H1 (cell line): ENCODE measurements at regions not wholly inside any gene's neighbourhood (a gene's known extent, or its start where the extent isn't known, plus 50 kb on each side); places are given as distances from the start of the nearest gene placed in this dataset.

ENCODE experiments used
- CTCF ChIA-PET: fragments of 300-600 bp; sonication (Branson Sonifier 250); formaldehyde crosslinking; loops from one replicate; lab custom pipeline; 2021; ENCODE audit not compliant: partially characterized antibody; lab: Charles Lee
- POLR2A ChIA-PET: fragments of 300-600 bp; sonication (Branson Sonifier 250); formaldehyde crosslinking; loops from one replicate; lab custom pipeline; 2021; ENCODE audit warnings: inconsistent platforms; ENCODE audit not compliant: partially characterized antibody; lab: Charles Lee
- DNase-seq, 2 experiments: peaks; one replicate each; pipeline versions ENCODE4 v3.0.0 to v3.0.0-alpha.2; 2010 to 2022; ENCODE audit warnings: low spot score in 2 of 2, low read depth in 1 of 2, mixed read lengths in 1 of 2
- FAIRE-seq: peaks from 2 replicates; lab custom pipeline; 2011; peaks lifted over from hg19 to GRCh38; lab: Jason Lieb, UNC
- H2AFZ ChIP-seq: 2 replicates; pipeline ENCODE4 v1.8.1; 2012; ENCODE audit warnings: low read length, inconsistent platforms
- H2AK5ac ChIP-seq: 2 replicates; pipeline ENCODE4 v1.6.1; 2013; ENCODE audit warnings: low read depth, low read length
- H2BK120ac ChIP-seq: replicated peaks from 2 replicates; pipeline ENCODE3; 2013; ENCODE audit warnings: low read depth, low read length, inconsistent platforms
- H2BK12ac ChIP-seq: 2 replicates; pipeline ENCODE4 v1.6.1; 2013; ENCODE audit warnings: low read depth, low read length
- H2BK15ac ChIP-seq: 2 replicates; pipeline ENCODE4 v1.6.1; 2013; ENCODE audit warnings: low read length
- H2BK20ac ChIP-seq: 2 replicates; pipeline ENCODE4 v1.6.1; 2013; ENCODE audit warnings: low read length
- H2BK5ac ChIP-seq: 2 replicates; pipeline ENCODE4 v1.6.1; 2013; ENCODE audit warnings: low read depth, low read length
- H3K14ac ChIP-seq: 2 replicates; pipeline ENCODE4 v1.6.1; 2013; ENCODE audit warnings: inconsistent platforms; ENCODE audit not compliant: insufficient read length
- H3K18ac ChIP-seq: 2 replicates; pipeline ENCODE4 v1.6.1; 2013; ENCODE audit warnings: low read length; ENCODE audit errors: extremely low read depth
- H3K23ac ChIP-seq: 2 replicates; pipeline ENCODE4 v1.6.1; 2013; ENCODE audit warnings: inconsistent platforms; ENCODE audit not compliant: insufficient read length
- H3K23me2 ChIP-seq: 2 replicates; pipeline ENCODE4 v1.6.1; 2013; ENCODE audit warnings: low read depth, low read length
- H3K27ac ChIP-seq: 2 replicates; pipeline ENCODE4 v1.6.1; 2011; ENCODE audit warnings: low read depth, low read length, inconsistent platforms
- H3K27me3 ChIP-seq, 4 experiments: replicated peaks in 1 of 4; 1 replicate in 1 of 4; 2 replicates in 3 of 4; pipeline versions ENCODE4 v1.6.1 to v1.8.1; 2011 to 2013; ENCODE audit warnings: low read length in 3 of 4, mild to moderate bottlenecking in 3 of 4, inconsistent platforms in 2 of 4, mixed read lengths in 2 of 4, moderate library complexity in 1 of 4; ENCODE audit not compliant: control insufficient read depth in 3 of 4, insufficient read depth in 3 of 4; ENCODE audit errors: extremely low read depth in 1 of 4
- H3K36me3 ChIP-seq, 4 experiments: 2 replicates each; pipeline versions ENCODE4 v1.6.1 to v1.8.1; 2011 to 2013; ENCODE audit warnings: mild to moderate bottlenecking in 4 of 4, low read length in 3 of 4, moderate library complexity in 2 of 4, control low read depth in 1 of 4, inconsistent platforms in 1 of 4; ENCODE audit not compliant: insufficient read depth in 4 of 4, control insufficient read depth in 2 of 4
- H3K4ac ChIP-seq: replicated peaks from 2 replicates; pipeline ENCODE3; 2013; ENCODE audit warnings: low read length, low read depth, mixed read lengths, inconsistent platforms; ENCODE audit not compliant: insufficient read length
- H3K4me1 ChIP-seq, 4 experiments: replicated peaks in 1 of 4; 1 replicate in 1 of 4; 2 replicates in 3 of 4; pipeline versions ENCODE4 v1.6.1 to v1.8.1; 2011 to 2013; ENCODE audit warnings: low read length in 3 of 4, inconsistent platforms in 2 of 4, mixed read lengths in 1 of 4; ENCODE audit not compliant: insufficient read depth in 4 of 4, control insufficient read depth in 3 of 4
- H3K4me2 ChIP-seq, 2 experiments: 2 replicates each; pipeline versions ENCODE4 v1.6.1 to v1.8.1; 2011 to 2013; ENCODE audit warnings: low read depth in 2 of 2, low read length in 2 of 2, control low read depth in 1 of 2, inconsistent platforms in 1 of 2, mild to moderate bottlenecking in 1 of 2; ENCODE audit not compliant: insufficient read depth in 1 of 2
- H3K4me3 ChIP-seq, 4 experiments: fragments of 200-600, 300-600 bp in 1 of 4; sonication (generic), shearing (Covaris generic), sonication (Bioruptor Twin) in 1 of 4; 2 replicates each; pipeline versions ENCODE4 v1.5.1 to v1.8.1; 2011 to 2016; ENCODE audit warnings: low read length in 4 of 4, low read depth in 3 of 4, control low read depth in 2 of 4, inconsistent platforms in 2 of 4, mild to moderate bottlenecking in 2 of 4, mixed read lengths in 1 of 4, moderate library complexity in 1 of 4; ENCODE audit not compliant: insufficient read depth in 2 of 4; ENCODE audit errors: extremely low read depth in 1 of 4
- H3K56ac ChIP-seq: replicated peaks from 2 replicates; pipeline ENCODE3; 2013; ENCODE audit warnings: low read depth, mild to moderate bottlenecking, mixed read lengths, low read length, inconsistent platforms; ENCODE audit not compliant: insufficient read length
- H3K79me1 ChIP-seq: 2 replicates; pipeline ENCODE4 v1.6.1; 2013; ENCODE audit warnings: low read depth, low read length, control low read depth
- H3K79me2 ChIP-seq, 2 experiments: 2 replicates each; pipeline versions ENCODE4 v1.6.1 to v1.8.1; 2012 to 2013; ENCODE audit warnings: low read length in 2 of 2, mild to moderate bottlenecking in 2 of 2, inconsistent platforms in 1 of 2; ENCODE audit not compliant: insufficient read depth in 2 of 2, control insufficient read depth in 1 of 2
- H3K9ac ChIP-seq, 4 experiments: replicated peaks in 1 of 4; 1 replicate in 1 of 4; 2 replicates in 3 of 4; pipeline versions ENCODE4 v1.6.1 to v1.8.1; 2011 to 2013; ENCODE audit warnings: low read depth in 3 of 4, low read length in 3 of 4, control low read depth in 2 of 4, mild to moderate bottlenecking in 2 of 4, moderate library complexity in 2 of 4, inconsistent platforms in 1 of 4; ENCODE audit errors: extremely low read depth in 1 of 4
- H3K9me3 ChIP-seq, 2 experiments: 2 replicates each; pipeline versions ENCODE4 v1.6.1 to v1.8.1; 2012 to 2013; ENCODE audit warnings: mild to moderate bottlenecking in 2 of 2, moderate library complexity in 2 of 2, control low read depth in 1 of 2, inconsistent platforms in 1 of 2, low read depth in 1 of 2, low read length in 1 of 2, mixed read lengths in 1 of 2; ENCODE audit not compliant: insufficient read depth in 2 of 2
- H4K20me1 ChIP-seq, 2 experiments: replicated peaks in 1 of 2; 2 replicates each; pipeline versions ENCODE3 to v1.8.1; 2011 to 2013; ENCODE audit warnings: inconsistent platforms in 2 of 2, low read length in 2 of 2, mild to moderate bottlenecking in 1 of 2; ENCODE audit not compliant: insufficient read depth in 2 of 2, control insufficient read depth in 1 of 2
- H4K5ac ChIP-seq: 2 replicates; pipeline ENCODE4 v1.6.1; 2013; ENCODE audit warnings: low read length, low read depth, mixed read lengths, inconsistent platforms; ENCODE audit not compliant: insufficient read length
- H4K8ac ChIP-seq: 2 replicates; pipeline ENCODE4 v1.8.0; 2013; ENCODE audit warnings: mild to moderate bottlenecking, moderate library complexity, low read length, inconsistent platforms; ENCODE audit not compliant: insufficient read depth; ENCODE audit errors: extremely low read depth
- H4K91ac ChIP-seq: replicated peaks from 2 replicates; pipeline ENCODE3; 2013; ENCODE audit warnings: low read length, mixed read lengths, inconsistent platforms; ENCODE audit not compliant: insufficient read length
- ASH2L ChIP-seq: fragments of 200-600, 300-600 bp; sonication (generic); IDR thresholded peaks from one replicate; pipeline ENCODE4 v1.7.1; 2017; ENCODE audit warnings: low read length
- BCL11A ChIP-seq, 2 experiments: IDR thresholded peaks; one replicate each; pipeline ENCODE4 v1.6.1; 2011; ENCODE audit warnings: low read depth in 2 of 2, low read length in 2 of 2, mild to moderate bottlenecking in 2 of 2
- CEBPB ChIP-seq: IDR thresholded peaks from 2 replicates; pipeline ENCODE4 v1.6.1; 2012; ENCODE audit warnings: low read depth, low read length
- HDAC2 ChIP-seq, 2 experiments: fragments of 300-600 bp in 1 of 2; sonication (generic) in 1 of 2; IDR thresholded peaks; 2 replicates each; pipeline ENCODE4 v1.6.1; 2011 to 2012; ENCODE audit warnings: low read depth in 2 of 2, low read length in 2 of 2, mild to moderate bottlenecking in 2 of 2, moderate library complexity in 2 of 2, borderline replicate concordance in 1 of 2, inconsistent platforms in 1 of 2
- KDM1A ChIP-seq: fragments of 200-600, 300-600 bp; sonication (generic); IDR thresholded peaks from 2 replicates; pipeline ENCODE4 v1.7.1; 2016; ENCODE audit warnings: mild to moderate bottlenecking, low read length, borderline replicate concordance
- POU5F1 ChIP-seq: IDR thresholded peaks from 2 replicates; pipeline ENCODE4 v1.6.1; 2011; ENCODE audit warnings: low read depth, mild to moderate bottlenecking, low read length, moderate library complexity
- RAD21 ChIP-seq, 2 experiments: IDR thresholded peaks in 1 of 2; conservative IDR thresholded peaks in 1 of 2; 2 replicates each; pipeline ENCODE4 v1.6.1; 2011; ENCODE audit warnings: low read depth in 2 of 2, low read length in 2 of 2, improper control_type of control experiment in 1 of 2, inconsistent platforms in 1 of 2, mild to moderate bottlenecking in 1 of 2, moderate library complexity in 1 of 2
- RBBP5 ChIP-seq: IDR thresholded peaks from 2 replicates; pipeline ENCODE4 v1.7.1; 2012; ENCODE audit warnings: low read depth, mild to moderate bottlenecking, inconsistent platforms, low read length, moderate library complexity, borderline replicate concordance
- SP4 ChIP-seq: IDR thresholded peaks from 2 replicates; pipeline ENCODE4 v1.6.1; 2012; ENCODE audit warnings: low read length, inconsistent platforms
- SRF ChIP-seq: IDR thresholded peaks from 2 replicates; pipeline ENCODE4 v1.6.1; 2011; ENCODE audit warnings: mild to moderate bottlenecking, low read depth, low read length, moderate library complexity
- TAF1 ChIP-seq: IDR thresholded peaks from 2 replicates; pipeline ENCODE4 v1.6.1; 2011; ENCODE audit warnings: mild to moderate bottlenecking, low read depth, low read length
- USF2 ChIP-seq: IDR thresholded peaks from 2 replicates; pipeline ENCODE4 v1.6.1; 2011; ENCODE audit warnings: low read length, improper control_type of control experiment
- YY1 ChIP-seq: IDR thresholded peaks from 2 replicates; pipeline ENCODE4 v1.6.1; 2011; ENCODE audit warnings: low read depth, mild to moderate bottlenecking, low read length
- WGBS, 2 experiments: shearing (Covaris generic) in 1 of 2; methylation state at CpG; one replicate each; pipeline versions ENCODE4 v1.1.6 to v1.1.7; 2013 to 2015; ENCODE audit warnings: low lambda C conversion rate in 2 of 2, mixed read lengths in 2 of 2, inconsistent platforms in 1 of 2, low coverage in 1 of 2, missing lambda C conversion rate in 1 of 2; ENCODE audit not compliant: insufficient replicate concordance in 2 of 2, insufficient coverage in 1 of 2, insufficient read length in 1 of 2; ENCODE audit errors: extremely low coverage in 1 of 2, missing lambda C conversion rate in 1 of 2; 5-methylcytosine and 5-hydroxymethylcytosine counted together

- no peak for FAIRE-seq
- no peaks in the 10 kb centered on the region for H3K79me1 ChIP-seq
- TF ChIP-seq YY1 (no peak), RAD21 (IDR thresholded peaks at IDR 0.05 in 1 of 2, conservative IDR thresholded peaks at IDR 0.05 in 1 of 2; ENCODE audit: low read depth in 2 of 2, low read length in 2 of 2) (no peak), TAF1 (no peak), ASH2L (no peak), RBBP5 (no peak), SP4 (no peak), HDAC2 (IDR thresholded peaks at IDR 0.05; ENCODE audit: borderline replicate concordance in 1 of 2, low read depth in 2 of 2, low read length in 2 of 2) (no peak), POU5F1 (no peak), USF2 (no peak), BCL11A (IDR thresholded peaks at IDR 0.05; ENCODE audit: low read depth in 2 of 2, low read length in 2 of 2) (no peak), SRF (no peak), KDM1A (no peak), CEBPB (no peak)
These were observed 104.9 kb upstream of the LOC128125822 start for GRCh38 chr6:63467247-63467954.

More at GRCh38 chr6:63467247-63467954, 104.9 kb upstream of the LOC128125822 start:
- Histone ChIP-seq H2BK15ac (no peak overlapping the region), H3K23ac (no peak overlapping the region), H3K23me2 (no peaks in the 10 kb centered on the region), H3K79me2 (no peaks in the 10 kb centered on the region), H3K9ac (no peak overlapping the region), H4K5ac (no peak overlapping the region), H3K27ac (no peak overlapping the region), H3K18ac (no peak overlapping the region), H3K27me3 (no peaks in the 10 kb centered on the region), H2BK12ac (no peak overlapping the region), H3K9me3 (no peaks in the 10 kb centered on the region), H2BK5ac (no peak overlapping the region), H3K4me3 (no peak overlapping the region), H3K4ac (no peak overlapping the region), H2BK20ac (no peak overlapping the region), H2AFZ (0 out of 2 replicates have a peak overlapping the region, but pooled peaks have one; percentile 51), H4K91ac (no peak overlapping the region), H3K36me3 (no peaks in the 10 kb centered on the region), H3K56ac (no peak overlapping the region), H2AK5ac (no peak overlapping the region), H3K4me1 (no peaks in the 10 kb centered on the region), H4K20me1 (no peaks in the 10 kb centered on the region), H3K4me2 (no peak overlapping the region), H3K14ac (no peak overlapping the region), H2BK120ac (no peak overlapping the region), H4K8ac (no peak overlapping the region)
- POLR2A ChIA-PET, result no interaction called here
- 92% methylated on average over 10 of the region's 10 CpGs; no CpG with 5 or more reads in 1 of the 2 experiments for WGBS, 2 experiments
- no peak for DNase-seq
- CTCF ChIA-PET, result no interaction called here
